ENCODE measurements at regions not wholly inside any gene's neighbourhood (a gene's known extent, or its start where the extent isn't known, plus 50 kb on each side); places are given as distances from the start of the nearest gene placed in this dataset.

DNA sequence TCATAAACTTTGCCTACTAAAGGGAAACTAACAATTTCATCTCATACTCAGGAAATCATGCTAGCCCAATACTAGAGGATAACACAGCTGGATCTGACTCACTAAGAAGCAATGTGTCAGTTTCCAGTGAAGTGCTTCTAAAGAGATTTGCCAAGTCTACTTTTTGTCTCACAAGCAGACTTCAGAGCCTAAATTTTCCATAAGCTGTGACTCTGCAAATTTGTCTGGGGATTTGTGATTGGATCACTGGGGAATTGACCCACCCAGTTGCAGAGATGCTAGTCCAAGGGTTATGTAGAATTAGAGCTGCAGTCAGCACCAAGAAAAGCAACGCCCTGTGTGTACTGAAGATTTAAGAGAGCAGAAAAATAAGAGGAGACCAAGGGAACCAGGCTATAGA lies 647.1 kb downstream of the NTRK3 start:
- Mint-ChIP-seq H3K27me3 (ENCODE audit: insufficient read depth, unreplicated experiment) (no peaks in the 10 kb centered on the region), H3K4me3 (ENCODE audit: unreplicated experiment) (peak overlapping the region; percentile 1), H3K4me1 (ENCODE audit: insufficient read depth, unreplicated experiment) (peaks cover 14% of the 10 kb centered on the region), H3K9me3 (ENCODE audit: unreplicated experiment) (no peaks in the 10 kb centered on the region), H3K27ac (ENCODE audit: low read depth, unreplicated experiment) (peak overlapping the region; percentile 57), H3K36me3 (ENCODE audit: insufficient read depth, unreplicated experiment) (no peaks in the 10 kb centered on the region)
- TF ChIP-seq, protein P1, sequence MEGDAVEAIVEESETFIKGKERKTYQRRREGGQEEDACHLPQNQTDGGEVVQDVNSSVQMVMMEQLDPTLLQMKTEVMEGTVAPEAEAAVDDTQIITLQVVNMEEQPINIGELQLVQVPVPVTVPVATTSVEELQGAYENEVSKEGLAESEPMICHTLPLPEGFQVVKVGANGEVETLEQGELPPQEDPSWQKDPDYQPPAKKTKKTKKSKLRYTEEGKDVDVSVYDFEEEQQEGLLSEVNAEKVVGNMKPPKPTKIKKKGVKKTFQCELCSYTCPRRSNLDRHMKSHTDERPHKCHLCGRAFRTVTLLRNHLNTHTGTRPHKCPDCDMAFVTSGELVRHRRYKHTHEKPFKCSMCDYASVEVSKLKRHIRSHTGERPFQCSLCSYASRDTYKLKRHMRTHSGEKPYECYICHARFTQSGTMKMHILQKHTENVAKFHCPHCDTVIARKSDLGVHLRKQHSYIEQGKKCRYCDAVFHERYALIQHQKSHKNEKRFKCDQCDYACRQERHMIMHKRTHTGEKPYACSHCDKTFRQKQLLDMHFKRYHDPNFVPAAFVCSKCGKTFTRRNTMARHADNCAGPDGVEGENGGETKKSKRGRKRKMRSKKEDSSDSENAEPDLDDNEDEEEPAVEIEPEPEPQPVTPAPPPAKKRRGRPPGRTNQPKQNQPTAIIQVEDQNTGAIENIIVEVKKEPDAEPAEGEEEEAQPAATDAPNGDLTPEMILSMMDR (IDR thresholded peaks at IDR 0.05; ENCODE audit: unreplicated experiment): no peak
- CTCF ChIA-PET: interaction anchor here (0.9 to 1.1 kb wide), 2 partner anchors 9 to 52 kb away, joined by 3 to 4 read pairs; no protein-coding TSS in a partner anchor
- DNase-seq (ENCODE audit: unreplicated experiment): peak; percentile 75
- POLR2A ChIA-PET: no interaction called here
- no TSS peak for BruUV-seq (replicated peaks)
- intact Hi-C loops (cut with micrococcal nuclease): loop anchor here (10.0 kb wide), 1 partner anchor 635 kb away; no protein-coding TSS in a partner anchor

- no peak overlapping the region for H3K4me3 Mint-ChIP-seq (ENCODE audit: unreplicated experiment)
- CTCF ChIA-PET: interaction anchor here (1.1 to 1.5 kb wide), 2 partner anchors 10 to 54 kb away, joined by 3 to 4 read pairs; no protein-coding TSS in a partner anchor
- intact Hi-C loops (cut with micrococcal nuclease): loop anchor here (10.0 kb wide), 1 partner anchor 636 kb away; no protein-coding TSS in a partner anchor
- H3K4me1 Mint-ChIP-seq (ENCODE audit: insufficient read depth, unreplicated experiment): peaks cover 14% of the 10 kb centered on the region
- no peaks in the 10 kb centered on the region for H3K36me3 Mint-ChIP-seq (ENCODE audit: insufficient read depth, unreplicated experiment)
- BruUV-seq (replicated peaks): no TSS peak
- POLR2A ChIA-PET: no interaction called here
- no peak for DNase-seq (ENCODE audit: unreplicated experiment)
- H3K9me3 Mint-ChIP-seq (ENCODE audit: unreplicated experiment): no peaks in the 10 kb centered on the region
- no peaks in the 10 kb centered on the region for H3K27me3 Mint-ChIP-seq (ENCODE audit: insufficient read depth, unreplicated experiment)
- TF ChIP-seq, protein P1 (IDR thresholded peaks at IDR 0.05; ENCODE audit: unreplicated experiment): no peak
- H3K27ac Mint-ChIP-seq (ENCODE audit: low read depth, unreplicated experiment): no peak overlapping the region
Observed at GRCh38 chr15:87608238-87609028, 648.1 kb downstream of the NTRK3 start.

DNA sequence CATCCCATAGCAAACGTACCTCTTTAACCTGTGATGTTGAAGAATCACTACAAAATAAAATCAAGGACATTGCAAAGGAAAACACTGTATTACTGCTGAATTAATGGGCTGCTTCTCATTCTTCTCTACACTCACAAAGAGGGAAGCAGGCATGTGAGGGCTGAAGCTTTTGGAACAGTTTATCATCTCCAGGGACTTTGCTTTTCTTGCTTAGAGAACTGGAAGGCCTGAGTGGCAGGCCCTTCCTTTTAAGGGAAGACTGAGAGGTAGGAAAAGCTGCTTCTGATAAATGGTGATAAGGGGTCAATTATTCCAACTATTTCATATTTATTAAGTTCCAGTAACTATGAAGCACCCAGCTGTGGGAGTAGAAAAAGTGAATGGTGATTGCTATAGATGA lies 649.6 kb downstream of the NTRK3 start:
- no peaks in the 10 kb centered on the region for H3K9me3 Mint-ChIP-seq (ENCODE audit: unreplicated experiment)
- H3K27ac Mint-ChIP-seq (ENCODE audit: low read depth, unreplicated experiment): no peak overlapping the region
- TF ChIP-seq, protein P1 (IDR thresholded peaks at IDR 0.05; ENCODE audit: unreplicated experiment): no peak
- BruUV-seq (replicated peaks): no TSS peak
- no peak for DNase-seq (ENCODE audit: unreplicated experiment)
- no peak overlapping the region for H3K4me3 Mint-ChIP-seq (ENCODE audit: unreplicated experiment)
- no peaks in the 10 kb centered on the region for H3K36me3 Mint-ChIP-seq (ENCODE audit: insufficient read depth, unreplicated experiment)
- intact Hi-C loops (cut with micrococcal nuclease): loop anchor here (10.0 kb wide), 1 partner anchor 638 kb away; no protein-coding TSS in a partner anchor
- H3K27me3 Mint-ChIP-seq (ENCODE audit: insufficient read depth, unreplicated experiment): no peaks in the 10 kb centered on the region
- ChIA-PET POLR2A (no interaction called here), CTCF (interaction anchor here (0.5 to 1.5 kb wide), 4 partner anchors 11 to 695 kb away, joined by 3 to 4 read pairs (median 3); no protein-coding TSS in a partner anchor)
- peaks cover 14% of the 10 kb centered on the region for H3K4me1 Mint-ChIP-seq (ENCODE audit: insufficient read depth, unreplicated experiment)

DNA sequence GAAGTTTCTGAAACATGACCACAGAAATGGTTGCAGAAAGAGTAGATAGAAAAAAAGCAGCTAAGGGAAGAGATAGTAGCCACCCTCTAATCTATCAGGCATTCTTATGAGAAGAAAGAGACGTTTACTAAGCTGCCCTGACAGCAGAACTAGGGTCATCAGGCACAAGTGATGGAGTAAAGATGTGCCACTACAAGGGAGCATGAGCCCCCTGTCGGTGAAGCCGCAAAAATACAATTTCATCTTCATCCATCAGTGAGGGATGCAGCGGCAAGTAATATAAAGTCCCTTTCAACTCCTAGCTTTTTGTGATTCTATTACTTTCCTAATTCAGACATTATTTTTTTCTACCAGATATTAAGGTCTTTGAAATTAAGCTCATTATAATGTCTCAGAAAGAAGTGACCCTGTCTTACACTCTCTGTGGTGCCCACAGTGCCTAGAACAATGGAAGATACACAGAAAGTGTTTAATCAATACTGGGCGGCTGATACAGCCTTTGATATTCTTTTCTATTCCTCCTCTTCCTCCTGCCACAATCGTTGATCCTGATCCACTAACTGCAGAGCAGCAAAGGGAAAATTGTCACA lies 651.6 kb downstream of the NTRK3 start:
- peak; percentile 19 for DNase-seq (ENCODE audit: unreplicated experiment)
- CTCF ChIA-PET: interaction anchor here (0.6 to 1.4 kb wide), 17 partner anchors 8 to 980 kb away, joined by 3 to 7 read pairs (median 3); no protein-coding TSS in a partner anchor
- Mint-ChIP-seq H3K27ac (ENCODE audit: low read depth, unreplicated experiment) (no peak overlapping the region), H3K36me3 (ENCODE audit: insufficient read depth, unreplicated experiment) (no peaks in the 10 kb centered on the region), H3K4me1 (ENCODE audit: insufficient read depth, unreplicated experiment) (peaks cover 12% of the 10 kb centered on the region), H3K9me3 (ENCODE audit: unreplicated experiment) (no peaks in the 10 kb centered on the region), H3K27me3 (ENCODE audit: insufficient read depth, unreplicated experiment) (no peaks in the 10 kb centered on the region), H3K4me3 (ENCODE audit: unreplicated experiment) (no peak overlapping the region)
- intact Hi-C loops (cut with micrococcal nuclease): loop anchor here (2.0 to 10.0 kb wide), 2 partner anchors 572 to 640 kb away; no protein-coding TSS in a partner anchor
- no TSS peak for BruUV-seq (replicated peaks)
- POLR2A ChIA-PET: interaction anchor here (0.6 kb wide), 1 partner anchor 111 kb away, joined by 3 read pairs; no protein-coding TSS in a partner anchor
- TF ChIP-seq, protein P1 (IDR thresholded peaks at IDR 0.05; ENCODE audit: unreplicated experiment): peak; percentile 60

Measured in MCF 10A (cell line).